ENCODE measurements at regions not wholly inside any gene's neighbourhood (a gene's known extent, or its start where the extent isn't known, plus 50 kb on each side); places are given as distances from the start of the nearest gene placed in this dataset.

GRCh38 chr2:37856101-37856751 is 68.9 kb upstream of the RMDN2 start:
- no peak overlapping the region for H3K14ac ChIP-seq (ENCODE audit: insufficient read depth, low read length)
- no peaks in the 10 kb centered on the region for H3K9me3 ChIP-seq (ENCODE audit: control insufficient read depth, low read depth, low read length)
- no peak overlapping the region for H3K4me2 ChIP-seq (ENCODE audit: insufficient read depth, insufficient read length, low read length)
- no CpG with 5 or more reads among the region's 7 CpGs for WGBS (ENCODE audit: extremely low coverage, insufficient read length, low lambda C conversion rate)
- H4K8ac ChIP-seq (replicated peaks; ENCODE audit: insufficient read length, low read depth, low read length), result no peak overlapping the region
- H3K36me3 Mint-ChIP-seq (ENCODE audit: insufficient read depth in 1 of 3, low read depth in 3 of 3), result peaks cover 0 to 7% (median 0%) of the 10 kb centered on the region in 3 experiments; a peak in 2 of 7 replicates
- peaks cover 7% of the 10 kb centered on the region in 2 experiments for H3K4me1 Mint-ChIP-seq
- no peaks in the 10 kb centered on the region; the same call in 1 of the 2 replicates for H3K27me3 Mint-ChIP-seq (ENCODE audit: low read depth)
- H3K79me1 ChIP-seq (ENCODE audit: insufficient read depth, low read depth, low read length, poor library complexity, severe bottlenecking), result no peaks in the 10 kb centered on the region
- H3K27me3 ChIP-seq (ENCODE audit: insufficient read depth, low read length), result no peaks in the 10 kb centered on the region
- H2BK15ac ChIP-seq (ENCODE audit: low read depth, low read length), result no peak overlapping the region
- no peak for DNase-seq
- H3K27ac Mint-ChIP-seq, result peak overlapping the region in 1 of 3 experiments; percentile 24; a peak in 1 of 7 replicates
- H3K18ac ChIP-seq (ENCODE audit: insufficient read length, low read depth, low read length), result no peak overlapping the region
- H3K9me3 Mint-ChIP-seq, result peaks cover 5 to 9% of the 10 kb centered on the region in 2 experiments; a peak in 4 of 5 replicates
- no peak overlapping the region for H2AK5ac ChIP-seq (ENCODE audit: insufficient read length, low read length)
- H4K20me1 ChIP-seq (ENCODE audit: control insufficient read depth, insufficient read depth, insufficient read length), result no peaks in the 10 kb centered on the region
- no peak overlapping the region for H4K91ac ChIP-seq (ENCODE audit: insufficient read length, low read depth, low read length)
- H2AFZ ChIP-seq (ENCODE audit: low read length), result no peak overlapping the region
- H3K23me2 ChIP-seq (ENCODE audit: insufficient read length, low read depth, low read length, poor library complexity, severe bottlenecking), result no peaks in the 10 kb centered on the region
- no peak overlapping the region for H2BK5ac ChIP-seq (ENCODE audit: insufficient read length, low read length)
- no peak overlapping the region for H4K5ac ChIP-seq (ENCODE audit: insufficient read length, low read depth, low read length)
- no peak overlapping the region for H2BK20ac ChIP-seq (ENCODE audit: low read depth, low read length, poor library complexity, severe bottlenecking)
- H3T11ph ChIP-seq (ENCODE audit: low read length), result no peak overlapping the region
- H3K23ac ChIP-seq (ENCODE audit: insufficient read length, low read depth, low read length), result no peak overlapping the region
- no peak overlapping the region for H3K27ac ChIP-seq (ENCODE audit: insufficient read length, low read depth, low read length)
- TF ChIP-seq CTCF (conservative IDR thresholded peaks at IDR 0.05), result no peak
- H3K4me1 ChIP-seq (ENCODE audit: insufficient read depth, low read length), result no peaks in the 10 kb centered on the region
- H3K56ac ChIP-seq (ENCODE audit: insufficient read length, low read depth, low read length), result no peak overlapping the region
- no peak overlapping the region for H2BK12ac ChIP-seq (ENCODE audit: insufficient read length, low read depth, low read length)
- H3K4ac ChIP-seq (ENCODE audit: low read depth, low read length), result no peak overlapping the region
- H3K79me2 ChIP-seq (ENCODE audit: insufficient read depth, low read length), result no peaks in the 10 kb centered on the region
- no peak overlapping the region for H3K4me3 Mint-ChIP-seq
- no peak overlapping the region for H2BK120ac ChIP-seq (ENCODE audit: low read depth, low read length, poor library complexity, severe bottlenecking)
- no peak overlapping the region for H3K9ac ChIP-seq (ENCODE audit: extremely low read depth, insufficient read length, low read length)
